GM21367 (cell line): ENCODE measurements at regions not wholly inside any gene's neighbourhood (a gene's known extent, or its start where the extent isn't known, plus 50 kb on each side); places are given as distances from the start of the nearest gene placed in this dataset.
A peak's percentile ranks its signal among the peaks of the same experiment; 100 is the strongest.
"Not testable (repeated sequence)": the region's sequence is repeated elsewhere in the genome, so short reads cannot be mapped to it uniquely, and the experiment has no call there.

ENCODE experiments used
- ATAC-seq: cut with Tn5 transposase; IDR thresholded peaks from one replicate; pipeline ENCODE4 v1.9.1; 2021; ENCODE audit not compliant: unreplicated experiment

GRCh38 chr21:31609081-31609480, 50.4 kb upstream of the SOD1 start:
- no peak for ATAC-seq

DNA sequence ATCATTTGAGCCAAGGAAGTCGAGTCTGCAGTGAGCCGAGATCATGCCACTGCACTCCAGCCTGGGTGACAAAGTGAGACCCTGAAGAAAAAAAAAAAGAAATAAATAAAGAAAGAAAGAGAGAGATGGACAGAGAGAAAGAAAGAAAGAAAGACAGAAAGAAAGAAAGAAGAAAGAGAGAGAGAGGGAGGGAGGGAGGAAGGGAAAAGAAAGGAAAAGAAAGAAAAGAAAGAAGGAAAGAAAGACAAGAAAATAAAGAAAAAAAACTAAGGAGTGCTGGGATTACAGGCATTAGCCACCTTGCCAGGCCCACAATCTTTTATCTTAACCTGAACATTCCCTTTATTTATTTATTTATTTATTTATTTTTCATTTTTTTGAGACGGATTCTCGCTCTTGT, 51.7 kb upstream of the SOD1 start:
- no peak for ATAC-seq

DNA sequence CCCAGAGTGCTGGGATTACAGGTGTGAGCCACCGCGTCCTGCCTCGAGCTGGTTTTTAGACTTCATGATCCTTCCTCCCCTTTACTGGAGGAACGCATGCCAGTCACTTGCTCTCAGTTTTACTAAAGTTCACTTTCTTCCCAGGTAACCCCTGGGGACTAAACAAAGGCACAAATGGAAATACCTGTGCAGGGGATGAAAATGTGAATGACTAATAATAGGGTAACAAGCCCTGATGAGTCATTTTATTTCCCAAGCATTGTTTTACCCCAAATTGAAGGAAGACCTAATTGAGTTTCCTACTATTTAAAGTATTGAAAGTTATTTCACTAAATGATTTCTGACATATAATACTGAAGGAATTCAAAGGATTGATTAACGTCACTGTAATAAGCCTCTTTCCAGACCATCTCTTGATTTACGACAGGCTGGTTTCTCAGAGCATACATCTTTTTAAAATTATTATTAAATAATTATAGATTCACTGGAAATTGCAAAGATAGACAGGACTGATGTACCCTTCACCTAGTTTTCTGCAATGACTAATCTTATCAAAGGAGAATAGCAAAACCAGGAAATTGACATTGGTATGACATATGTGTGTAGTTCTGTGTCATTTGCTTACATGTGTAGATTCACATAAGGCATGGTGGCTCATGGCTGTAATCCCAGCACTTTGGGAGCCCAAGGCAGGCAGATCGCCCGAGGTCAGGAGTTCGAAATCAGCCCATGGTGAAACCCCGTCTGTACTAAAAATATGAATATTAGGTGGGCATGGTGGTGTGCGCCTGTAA, 53.2 kb upstream of the SOD1 start:
- no peak for ATAC-seq

GRCh38 chr21:31604591-31605190, 54.8 kb upstream of the SOD1 start:
- ATAC-seq = no peak

DNA sequence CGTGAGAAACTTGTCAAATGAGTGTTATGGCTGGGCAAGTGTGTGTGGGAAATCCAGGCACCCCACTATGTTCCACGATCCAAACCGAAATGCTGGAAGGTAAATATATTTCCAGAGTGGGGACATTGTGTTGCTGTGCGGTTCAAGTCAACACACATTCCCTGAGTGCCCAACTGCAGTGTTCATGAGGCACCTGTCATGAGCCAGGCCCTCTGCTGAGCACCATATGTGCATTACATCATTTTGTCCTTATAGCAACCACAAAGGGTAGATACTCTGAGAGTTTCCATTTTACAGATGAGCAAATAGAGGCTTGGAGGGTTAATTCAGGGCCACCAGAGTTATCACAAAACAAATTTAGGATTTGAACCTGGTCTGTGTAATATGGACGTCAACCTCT, 59.9 kb upstream of the SOD1 start:
- no peak for ATAC-seq

DNA sequence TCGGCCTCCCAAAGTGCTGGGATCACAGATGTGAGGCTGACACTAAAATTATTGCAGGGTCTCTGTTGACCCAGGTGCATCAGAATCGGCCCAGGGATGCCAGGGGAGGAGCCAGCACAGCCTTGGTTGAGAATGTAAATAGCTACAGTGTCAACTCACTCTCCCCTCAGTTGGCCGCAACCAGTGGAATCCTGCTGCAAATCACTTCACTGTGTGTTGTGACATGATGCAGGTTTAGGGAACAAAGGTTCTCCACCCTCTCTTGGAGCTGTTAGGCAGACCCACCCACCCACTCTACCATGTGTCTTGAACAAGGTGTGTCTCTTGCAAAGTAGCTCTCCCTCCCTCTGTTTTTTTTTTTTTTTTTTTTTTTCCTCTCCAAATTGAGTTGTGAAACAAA, 60.5 kb upstream of the SOD1 start:
- ATAC-seq = no peak

DNA sequence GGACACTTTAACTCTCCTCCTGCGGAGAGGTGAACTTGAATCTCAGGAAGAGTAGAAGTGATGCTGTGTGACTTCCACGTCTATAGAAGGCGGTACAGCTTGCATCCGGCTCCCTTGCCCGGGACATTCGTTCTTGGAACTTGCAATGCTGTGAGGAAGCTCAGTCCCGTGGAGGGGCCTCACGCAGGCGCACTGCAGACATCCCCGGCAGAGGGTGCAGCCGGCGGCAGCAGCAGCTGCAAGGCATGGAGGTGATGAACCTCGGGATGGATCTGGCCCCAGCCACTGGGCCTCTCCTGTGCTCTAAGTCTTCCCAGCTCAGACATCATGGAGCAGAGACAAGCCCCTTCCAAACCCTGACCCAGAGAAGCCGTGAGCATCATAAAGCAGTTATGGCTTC, 61.8 kb upstream of the SOD1 start:
- ATAC-seq = no peak

DNA sequence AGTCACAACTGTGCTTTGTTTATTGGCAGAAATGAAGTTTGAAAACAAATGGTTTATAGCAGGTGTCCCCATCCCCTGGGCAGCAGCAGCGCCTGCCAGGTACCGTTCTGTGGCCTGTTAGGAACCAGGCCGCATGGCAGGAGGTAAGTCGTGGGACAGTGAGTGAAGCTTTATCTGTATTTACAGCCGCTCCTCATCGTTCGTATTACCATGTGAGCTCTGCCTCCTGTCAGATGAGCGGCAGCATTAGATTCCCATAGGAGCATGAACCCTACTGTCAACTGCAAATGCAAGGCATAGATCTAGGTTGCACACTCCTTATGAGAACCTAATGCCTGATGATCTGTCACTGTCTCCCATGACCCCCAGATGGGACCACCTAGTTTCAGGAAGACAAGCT, 63.4 kb upstream of the SOD1 start:
- no peak for ATAC-seq

GRCh38 chr21:31594726-31595125, 64.8 kb upstream of the SOD1 start:
- no peak for ATAC-seq

GRCh38 chr21:31594279-31594678, 65.2 kb upstream of the SOD1 start:
- no peak for ATAC-seq

GRCh38 chr21:31592963-31593560, 66.4 kb upstream of the SOD1 start:
- no peak for ATAC-seq

DNA sequence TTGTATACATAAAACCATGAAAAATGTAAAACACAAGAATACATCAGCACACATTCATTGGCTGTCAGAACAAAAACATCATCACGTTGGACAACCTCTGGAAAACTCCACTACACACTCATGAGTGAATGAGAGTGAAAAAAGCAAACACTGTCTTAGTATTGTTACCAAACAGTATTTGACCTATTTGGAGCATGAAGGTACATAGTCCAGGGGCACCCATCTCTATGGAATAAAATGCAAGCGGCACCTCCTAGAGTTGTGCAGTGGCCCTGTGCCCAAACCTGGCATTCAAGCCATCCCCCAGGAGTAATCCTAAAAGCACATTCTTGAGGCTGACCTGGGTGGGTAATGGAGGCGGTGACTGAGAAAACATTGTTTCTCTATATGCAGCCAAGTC, 67.0 kb upstream of the SOD1 start:
- ATAC-seq = no peak

DNA sequence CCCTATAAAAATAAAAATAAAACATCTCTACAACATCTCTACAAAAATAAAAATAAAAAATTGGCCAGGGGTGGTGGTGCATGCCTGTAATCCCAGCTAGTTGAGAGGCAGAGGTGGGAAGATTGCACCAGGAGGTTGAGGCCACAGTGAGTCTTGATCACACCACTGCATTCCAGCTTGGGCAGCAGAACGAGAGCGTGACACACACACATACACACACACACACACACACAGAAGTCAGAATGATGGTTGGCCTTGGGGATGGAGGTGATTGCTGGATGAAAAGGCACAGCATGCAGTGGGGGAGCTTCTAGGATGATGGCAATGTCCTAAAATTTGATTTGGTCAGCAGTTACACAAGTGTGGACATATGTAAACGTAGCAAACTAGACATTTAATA, 69.7 kb upstream of the SOD1 start:
- no peak for ATAC-seq

DNA sequence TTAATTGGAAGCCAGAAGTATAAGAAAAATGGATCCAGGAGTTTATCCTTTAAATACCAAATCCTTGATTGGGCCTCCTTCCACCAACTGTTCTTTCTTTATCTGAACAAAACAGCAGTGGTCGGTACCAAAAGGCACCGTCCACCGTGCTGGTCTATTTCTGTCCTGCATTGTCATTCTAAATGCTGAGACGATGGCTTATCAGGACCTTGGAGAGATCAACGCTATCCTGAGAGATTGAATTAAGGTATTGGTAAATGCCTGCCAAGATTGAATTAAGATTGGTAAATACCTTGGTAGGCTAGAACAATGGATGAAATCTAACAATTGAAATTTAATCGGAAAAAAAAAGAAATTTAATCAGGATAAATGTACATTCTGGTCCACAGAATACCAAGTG, 73.4 kb upstream of the SOD1 start:
- no peak for ATAC-seq

- ATAC-seq = not testable (repeated sequence)
These were observed 75.6 kb upstream of the SOD1 start for GRCh38 chr21:31583937-31584336.

- no peak for ATAC-seq
These were observed 76.0 kb upstream of the SOD1 start for GRCh38 chr21:31583498-31583897.

- ATAC-seq = peak; percentile 64
These were observed 78.6 kb upstream of the SOD1 start for GRCh38 chr21:31580866-31581276.

DNA sequence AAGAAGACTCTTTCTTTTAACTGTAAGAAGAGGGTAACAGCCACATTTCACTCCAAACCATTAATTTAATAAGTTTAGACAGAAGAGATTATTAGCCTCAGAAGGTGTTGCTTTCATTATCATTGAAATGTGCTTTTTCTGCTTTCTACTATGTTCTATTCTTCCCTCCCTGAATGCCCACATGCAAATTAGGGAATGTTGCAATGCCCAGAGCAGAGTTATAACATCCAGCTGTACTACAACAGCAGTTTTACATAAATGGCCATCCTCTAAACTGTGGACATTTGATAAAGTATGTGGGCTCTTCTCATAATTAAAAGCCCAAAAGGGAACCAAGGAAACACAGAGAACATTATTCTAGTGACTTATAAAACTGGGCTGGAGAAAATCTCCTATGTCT, 82.2 kb upstream of the SOD1 start:
- ATAC-seq = no peak

DNA sequence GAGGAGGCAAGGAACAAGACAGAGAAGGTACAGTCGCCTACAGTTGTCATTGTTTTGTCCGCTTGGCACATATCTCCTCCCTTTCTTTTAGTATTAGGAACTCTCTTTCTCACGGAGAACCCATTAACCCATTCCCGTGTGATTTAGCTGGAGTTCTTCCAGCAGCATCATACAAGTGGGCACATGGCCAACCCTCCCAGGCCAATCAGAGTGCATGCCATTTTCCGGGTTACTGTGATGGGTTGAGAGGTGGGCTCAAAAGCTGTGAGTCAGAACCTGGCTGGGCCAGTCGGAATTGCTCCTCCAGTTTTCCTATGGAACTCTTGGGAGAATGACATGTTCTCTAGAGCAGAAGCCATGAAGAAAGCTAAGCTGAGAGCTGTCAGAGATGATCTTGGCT, 83.1 kb upstream of the SOD1 start:
- no peak for ATAC-seq

GRCh38 chr21:31573217-31573616, 86.3 kb upstream of the SOD1 start:
- no peak for ATAC-seq

DNA sequence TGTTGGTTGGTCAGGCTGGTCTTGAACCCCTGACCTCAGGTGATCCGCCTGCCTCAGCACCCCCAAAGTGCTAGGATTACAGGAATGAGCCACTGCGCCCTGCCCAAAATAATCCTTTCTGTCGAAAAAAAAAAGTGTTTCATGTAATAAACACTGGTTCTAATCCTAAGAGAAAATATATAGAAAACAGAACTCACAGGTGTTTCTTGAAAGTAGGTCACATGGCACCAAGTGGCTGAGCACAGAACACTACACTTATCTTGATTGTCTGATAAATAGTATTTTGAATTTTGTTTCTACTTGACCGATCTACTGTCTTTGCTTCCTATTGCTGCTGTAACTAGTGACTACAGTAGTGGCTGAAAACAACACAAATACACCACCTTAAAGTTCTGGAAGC, 87.6 kb upstream of the SOD1 start:
- no peak for ATAC-seq

DNA sequence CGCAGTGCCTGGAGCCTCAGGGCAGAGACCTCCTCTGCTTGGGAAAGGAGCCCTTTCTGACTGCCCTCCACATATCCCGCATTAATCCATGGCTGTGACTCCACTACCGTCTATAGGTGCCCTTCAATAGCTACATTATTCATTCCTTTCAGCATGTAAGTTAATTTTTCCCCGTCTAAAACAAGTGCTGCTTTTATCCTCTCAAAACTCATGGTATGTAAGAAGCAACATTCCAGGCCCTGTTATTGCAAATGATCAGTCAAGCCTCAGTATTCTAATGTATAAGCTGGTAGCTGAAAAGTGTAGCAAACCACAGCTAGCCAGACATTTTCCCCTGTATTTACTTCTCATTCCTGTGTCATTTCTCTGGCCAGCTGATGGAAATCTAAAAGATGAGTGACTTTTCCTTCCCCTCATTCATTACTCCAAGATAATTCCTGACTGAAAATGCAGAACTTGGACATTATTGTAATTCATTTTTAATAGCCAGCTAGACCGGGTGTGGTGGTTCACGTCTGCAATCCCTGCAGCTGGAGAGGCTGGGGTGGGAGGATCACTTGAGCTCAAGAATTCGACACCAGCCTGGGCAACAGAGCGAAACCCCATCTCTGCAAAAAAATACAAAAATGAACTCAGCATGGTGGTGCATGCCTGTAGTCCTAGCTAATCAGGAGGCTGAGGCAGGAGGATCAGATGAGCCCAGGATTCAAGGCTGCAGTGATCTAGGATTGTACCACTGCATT, 88.5 kb upstream of the SOD1 start:
- ATAC-seq = no peak
